Epithelial cell of esophagus (primary cell): ENCODE measurements at regions not wholly inside any gene's neighbourhood (a gene's known extent, or its start where the extent isn't known, plus 50 kb on each side); places are given as distances from the start of the nearest gene placed in this dataset.

Experiments used
- DNase-seq: peaks from one replicate; pipeline ENCODE4 v3.0.0; 2010; ENCODE audit warnings: low read depth
- H3K4me3 ChIP-seq: 2 replicates; pipeline ENCODE4 v1.5.1; 2011; ENCODE audit warnings: mild to moderate bottlenecking, low read length, control low read depth
- CTCF ChIP-seq: IDR thresholded peaks from 2 replicates; pipeline ENCODE4 v1.5.1; 2011; ENCODE audit warnings: low read depth, mild to moderate bottlenecking, low read length, control low read depth, inconsistent platforms; ENCODE audit not compliant: insufficient read depth; ENCODE audit errors: missing control alignments

- no peak for DNase-seq
- TF ChIP-seq CTCF: no peak
- H3K4me3 ChIP-seq: no peak overlapping the region
Measured at GRCh38 chr14:86897704-86898513, 1095.1 kb downstream of the GALC start.

- TF ChIP-seq CTCF: no peak
- no peak for DNase-seq
- no peak overlapping the region for H3K4me3 ChIP-seq
Measured at GRCh38 chr14:86897224-86897623, 1095.8 kb downstream of the GALC start.

GRCh38 chr14:86896701-86897100 is 1096.3 kb downstream of the GALC start:
- TF ChIP-seq CTCF: no peak
- H3K4me3 ChIP-seq: no peak overlapping the region
- no peak for DNase-seq

GRCh38 chr14:86892152-86892956 is 1100.6 kb downstream of the GALC start:
- no peak overlapping the region for H3K4me3 ChIP-seq
- DNase-seq: no peak
- TF ChIP-seq CTCF: no peak

GRCh38 chr14:86885280-86885679 is 1107.7 kb downstream of the GALC start:
- H3K4me3 ChIP-seq: no peak overlapping the region
- no peak for DNase-seq
- TF ChIP-seq CTCF: no peak

GRCh38 chr14:86884498-86884897 is 1108.5 kb downstream of the GALC start:
- TF ChIP-seq CTCF: no peak
- H3K4me3 ChIP-seq: no peak overlapping the region
- no peak for DNase-seq
